GM19025 (cell line): ENCODE measurements at regions not wholly inside any gene's neighbourhood (a gene's known extent, or its start where the extent isn't known, plus 50 kb on each side); places are given as distances from the start of the nearest gene placed in this dataset.
"Not testable (repeated sequence)": the region's sequence is repeated elsewhere in the genome, so short reads cannot be mapped to it uniquely, and the experiment has no call there.

Source experiments
- ATAC-seq: cut with Tn5 transposase; IDR thresholded peaks from one replicate; pipeline ENCODE4 v1.9.1; 2021; ENCODE audit warnings: mild to moderate bottlenecking, low read depth, moderate library complexity; ENCODE audit not compliant: unreplicated experiment

DNA sequence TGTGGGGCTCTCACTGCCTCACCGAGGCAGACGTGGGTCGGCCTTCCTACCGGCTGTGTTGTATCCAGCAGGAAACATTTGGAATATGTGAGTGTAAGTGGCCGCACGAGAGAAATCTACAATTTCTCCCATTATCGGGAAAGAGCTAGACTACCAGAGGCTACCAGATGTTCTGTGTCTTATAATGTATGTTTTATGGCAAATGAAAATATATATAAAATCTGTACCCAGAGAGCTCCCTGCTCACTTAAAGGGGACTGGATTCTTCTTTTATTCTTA is 69.5 kb upstream of the PITX1 start:
- ATAC-seq, result no peak

- no peak for ATAC-seq
Measured at GRCh38 chr5:135102716-135103574, 68.9 kb upstream of the PITX1 start.

DNA sequence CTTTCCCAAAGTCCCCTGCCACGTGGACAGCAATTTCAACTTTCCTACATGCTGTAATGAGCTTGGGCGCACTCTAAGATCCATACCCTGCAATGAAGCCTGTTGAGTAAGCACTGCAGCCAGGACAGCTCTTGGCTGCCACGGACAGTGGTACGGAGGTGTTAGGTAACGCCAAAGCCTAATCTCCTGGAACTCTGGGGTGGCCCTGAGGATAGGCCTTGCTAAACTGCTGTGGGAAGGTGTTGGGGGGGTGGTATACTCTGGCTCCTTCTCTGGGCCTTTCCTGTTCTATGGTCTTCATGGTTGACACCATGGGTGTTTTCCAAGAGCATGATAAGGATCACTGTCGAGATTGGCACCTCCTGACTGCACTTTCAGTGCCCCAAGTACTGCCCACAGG is 66.4 kb upstream of the PITX1 start:
- ATAC-seq, result no peak

DNA sequence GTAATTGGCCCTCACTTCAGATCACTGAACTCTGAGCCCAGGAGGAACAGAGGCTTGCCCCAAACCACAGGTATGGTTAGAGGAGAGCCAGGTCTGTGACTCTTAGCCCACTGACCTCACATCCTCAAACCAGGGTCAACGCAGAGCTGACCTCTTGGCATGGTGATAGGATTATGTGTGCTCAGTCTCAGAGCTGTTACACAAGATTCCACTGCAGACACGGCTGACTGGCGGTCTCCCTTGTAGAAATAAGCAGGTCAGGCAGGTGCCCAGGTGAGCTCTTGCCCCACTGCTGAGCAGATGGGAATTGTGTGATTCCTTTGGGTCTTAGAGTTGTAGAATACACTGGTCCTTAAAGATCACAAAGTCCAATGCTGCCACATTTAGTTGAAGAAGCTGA is 66.0 kb upstream of the PITX1 start:
- no peak for ATAC-seq

- no peak for ATAC-seq
Measured at GRCh38 chr5:135097390-135097789, 63.4 kb upstream of the PITX1 start.

GRCh38 chr5:135095871-135096270 is 61.8 kb upstream of the PITX1 start:
- no peak for ATAC-seq

DNA sequence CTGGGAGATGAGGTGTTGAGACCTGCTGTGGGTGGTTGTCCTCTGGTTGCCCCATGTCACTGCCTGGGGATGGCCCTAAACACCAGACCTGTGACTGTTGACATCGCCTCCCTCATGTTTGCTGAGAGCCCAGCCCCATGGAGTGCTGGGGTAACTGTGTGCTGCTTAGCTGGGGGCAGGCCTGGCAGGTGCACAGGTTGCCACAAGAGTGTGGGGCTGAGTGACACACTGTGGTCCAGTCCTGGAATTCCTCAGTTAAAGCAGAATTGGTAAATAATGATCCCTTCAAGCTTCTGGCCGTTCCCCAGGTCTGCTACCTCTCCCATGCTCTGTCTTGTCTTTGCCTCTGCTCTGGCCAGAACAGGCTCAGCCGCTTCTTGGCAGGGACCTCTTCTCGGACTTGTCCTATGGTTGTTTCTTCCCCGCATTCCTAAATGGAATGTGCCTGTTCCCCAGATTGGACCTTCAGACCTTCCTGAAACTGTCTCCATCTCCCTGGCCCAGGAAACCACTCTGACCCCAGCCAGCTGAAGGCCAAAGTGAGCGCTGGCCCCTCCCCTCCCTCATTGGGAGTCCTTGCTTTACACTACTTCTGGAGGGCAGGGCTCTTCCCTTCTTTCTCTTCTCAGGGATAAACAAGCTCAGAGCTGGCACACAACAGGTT is 61.2 kb upstream of the PITX1 start:
- no peak for ATAC-seq

GRCh38 chr5:135094339-135095051 is 60.5 kb upstream of the PITX1 start:
- ATAC-seq, result no peak

DNA sequence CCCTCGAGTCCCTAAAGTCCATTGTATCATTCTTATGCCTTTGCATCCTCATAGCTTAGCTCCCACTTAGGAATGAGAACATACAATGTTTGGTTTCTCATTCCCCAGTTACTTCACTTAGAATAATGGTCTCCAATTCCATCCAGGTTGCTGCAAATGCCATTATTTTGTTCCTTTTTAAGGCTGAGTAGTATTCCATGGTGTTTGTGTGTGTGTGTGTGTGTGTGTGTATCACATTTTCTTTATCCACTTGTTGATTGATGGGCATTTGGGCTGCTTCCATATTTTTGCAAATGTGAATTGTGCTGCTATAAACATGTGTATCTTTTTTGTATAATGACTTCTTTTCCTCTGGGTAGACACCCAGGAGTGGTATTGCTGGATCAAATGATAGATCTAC is 59.5 kb upstream of the PITX1 start:
- ATAC-seq, result not testable (repeated sequence)

DNA sequence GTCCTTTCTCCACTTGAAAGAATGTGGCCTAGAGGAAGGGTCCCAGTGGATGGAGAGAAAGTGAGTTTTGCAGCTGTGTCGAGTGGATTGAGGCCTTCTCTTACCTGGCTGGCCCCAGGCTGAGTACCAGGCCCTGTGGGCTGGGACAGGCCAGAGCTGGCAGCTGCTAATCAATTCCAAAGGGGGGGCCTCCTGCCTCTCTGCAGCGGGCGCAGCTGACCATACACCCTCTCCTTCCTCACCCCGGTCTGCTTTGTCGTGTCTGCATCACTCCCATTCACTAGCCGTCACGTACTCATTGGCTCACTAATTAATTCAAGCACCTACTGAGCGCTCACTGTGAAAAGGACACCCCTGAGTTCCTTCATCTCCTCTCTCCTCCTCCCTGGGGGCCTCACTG is 58.4 kb upstream of the PITX1 start:
- ATAC-seq, result no peak

GRCh38 chr5:135091286-135091685 is 57.3 kb upstream of the PITX1 start:
- ATAC-seq, result no peak

DNA sequence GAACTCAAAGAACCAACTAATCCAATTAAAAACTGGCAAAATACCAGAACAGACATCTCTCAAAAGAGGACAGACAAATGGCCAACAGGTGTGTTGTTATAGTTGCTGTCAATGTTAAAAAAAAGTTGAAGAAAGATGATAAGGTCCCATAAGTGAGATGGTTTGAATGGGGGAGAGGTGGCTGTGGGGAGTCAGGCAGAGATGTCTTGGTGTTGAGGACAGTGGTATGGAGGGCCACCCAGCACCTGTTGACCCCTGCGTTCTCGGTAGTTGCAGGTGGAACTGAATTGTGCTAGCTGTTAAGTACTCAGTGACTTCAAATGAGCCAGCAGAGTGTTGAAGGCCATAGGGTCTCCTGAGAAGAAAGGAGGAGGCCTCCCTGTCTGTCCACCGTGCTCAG is 55.9 kb upstream of the PITX1 start:
- ATAC-seq, result no peak

DNA sequence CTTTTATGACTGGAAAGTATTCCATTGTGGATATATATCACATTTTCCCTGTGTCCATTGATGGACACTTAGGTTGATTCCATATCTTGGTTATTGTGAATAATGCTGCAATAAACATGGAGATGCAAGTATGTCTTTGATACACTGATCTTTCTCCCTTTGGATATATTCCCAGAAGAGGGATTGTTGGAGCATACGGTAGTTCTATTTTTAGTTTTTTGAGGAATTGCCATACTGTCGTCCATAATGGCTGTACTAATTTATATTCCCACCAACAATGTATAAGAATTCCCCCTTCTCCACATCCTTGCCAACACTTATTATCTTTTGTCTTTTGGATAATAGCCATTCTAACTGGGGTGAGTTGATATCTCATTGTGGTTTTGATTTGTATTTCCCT is 54.9 kb upstream of the PITX1 start:
- no peak for ATAC-seq

GRCh38 chr5:135087950-135088349 is 53.9 kb upstream of the PITX1 start:
- ATAC-seq, result no peak

DNA sequence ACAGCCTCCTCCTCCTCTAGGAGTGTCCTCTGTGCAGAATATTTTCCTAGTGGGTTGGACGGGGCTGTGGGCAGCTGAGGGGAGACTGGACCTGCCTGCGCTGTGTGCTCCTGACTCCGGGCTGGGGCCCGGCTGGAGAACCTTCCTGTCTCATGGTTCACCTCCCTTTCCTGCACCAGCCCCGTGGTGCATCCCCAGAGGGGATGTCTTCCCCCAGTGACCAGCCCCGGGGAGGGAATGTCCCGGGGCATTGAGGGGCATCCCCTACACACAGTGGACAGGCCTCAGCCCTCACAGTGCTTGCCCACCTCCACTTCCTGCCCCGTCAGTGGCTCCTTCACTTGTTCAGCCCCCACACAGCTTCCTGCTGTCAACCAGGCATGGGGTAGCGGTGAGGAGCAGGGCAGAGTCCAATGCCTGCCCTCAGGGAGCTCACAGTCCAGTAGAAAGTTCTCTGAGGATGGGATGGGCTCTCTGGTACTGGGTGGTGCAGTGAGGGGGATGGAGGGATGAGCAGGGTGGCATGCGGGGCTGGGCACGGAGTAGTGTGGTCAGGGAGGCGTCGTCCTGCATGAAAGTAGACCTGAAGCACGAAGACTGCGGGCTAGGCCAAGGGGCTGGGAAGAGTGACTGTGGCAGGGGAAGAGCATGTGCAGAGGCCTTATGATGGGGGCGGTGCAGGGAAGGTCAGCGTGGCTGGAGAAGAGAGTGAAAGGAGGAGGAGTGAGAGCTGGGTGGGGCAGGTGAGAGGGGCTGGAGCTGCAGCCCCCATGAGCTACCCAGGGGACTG is 52.1 kb upstream of the PITX1 start:
- no peak for ATAC-seq

GRCh38 chr5:135085133-135085935 is 51.3 kb upstream of the PITX1 start:
- no peak for ATAC-seq
